HEK293 (cell line): ENCODE measurements at regions not wholly inside any gene's neighbourhood (a gene's known extent, or its start where the extent isn't known, plus 50 kb on each side); places are given as distances from the start of the nearest gene placed in this dataset.

ENCODE experiments used
- CTCF ChIA-PET: fragments of 350-600 bp; formaldehyde crosslinking; extraction: SDS; loops from one replicate; lab custom pipeline; 2021; ENCODE audit warnings: antibody characterized with exemption; lab: Yijun Ruan, JAX
- POLR2A ChIA-PET: fragments of 300-600 bp; formaldehyde crosslinking; extraction: SDS; loops from one replicate; lab custom pipeline; 2020; ENCODE audit warnings: antibody characterized with exemption, inconsistent platforms; lab: Yijun Ruan, JAX
- H3K27ac ChIP-seq: fragments of 200-500 bp; sonication (Bioruptor generic); 2 replicates; pipeline ENCODE4 v1.5.1; 2014; ENCODE audit warnings: low read depth, low read length, control low read depth, inconsistent platforms; ENCODE audit errors: extremely low read depth
- H3K36me3 ChIP-seq, 2 experiments: fragments of 200-500 bp in 1 of 2; sonication (Bioruptor generic) in 1 of 2; 1 replicate in 1 of 2; 2 replicates in 1 of 2; pipeline ENCODE4 v1.5.1; 2014 to 2017; ENCODE audit warnings: inconsistent platforms in 2 of 2, low read length in 2 of 2; ENCODE audit not compliant: control insufficient read depth in 2 of 2, insufficient read depth in 1 of 2
- H3K4me1 ChIP-seq: fragments of 200-500 bp; sonication (Bioruptor generic); 2 replicates; pipeline ENCODE4 v1.5.1; 2014; ENCODE audit warnings: mild to moderate bottlenecking, low read length, inconsistent platforms; ENCODE audit not compliant: control insufficient read depth, insufficient read depth
- H3K4me3 ChIP-seq: 2 replicates; pipeline ENCODE4 v1.5.1; 2011; ENCODE audit warnings: low read depth, mild to moderate bottlenecking, control low read depth, low read length, moderate library complexity
- H3K9me3 ChIP-seq: fragments of 200-500 bp; sonication (Bioruptor generic); 2 replicates; pipeline ENCODE4 v1.5.1; 2014; ENCODE audit warnings: low read depth, low read length, inconsistent platforms; ENCODE audit not compliant: control insufficient read depth, insufficient read depth
- CTCF ChIP-seq: fragments of 450-650 bp; formaldehyde crosslinking; IDR thresholded peaks from 2 replicates; pipeline ENCODE4 v1.5.1; 2016; ENCODE audit warnings: missing biosample characterization, missing genetic modification characterization
- HOXC10 ChIP-seq: sonication (generic); formaldehyde crosslinking; IDR thresholded peaks from 2 replicates; pipeline ENCODE4 v1.8.1; 2023; ENCODE audit warnings: mild to moderate bottlenecking, missing genetic modification reagents
- HOXD13 ChIP-seq: sonication (generic); formaldehyde crosslinking; IDR thresholded peaks from 2 replicates; pipeline ENCODE4 v1.8.0; 2022; ENCODE audit warnings: missing genetic modification reagents, borderline replicate concordance
- KLF8 ChIP-seq: fragments of 450-650 bp; formaldehyde crosslinking; IDR thresholded peaks from 2 replicates; pipeline ENCODE4 v1.5.1; 2016; ENCODE audit warnings: missing biosample characterization, missing genetic modification characterization
- MYNN ChIP-seq: fragments of 450-650 bp; formaldehyde crosslinking; IDR thresholded peaks from 2 replicates; pipeline ENCODE4 v1.5.1; 2016; ENCODE audit warnings: missing biosample characterization, missing genetic modification characterization, borderline replicate concordance
- SP2 ChIP-seq: fragments of 450-650 bp; formaldehyde crosslinking; IDR thresholded peaks from 2 replicates; pipeline ENCODE4 v1.5.1; 2016; ENCODE audit warnings: missing biosample characterization, missing genetic modification characterization
- TSHZ1 ChIP-seq: fragments of 450-650 bp; formaldehyde crosslinking; IDR thresholded peaks from 2 replicates; pipeline ENCODE4 v1.5.1; 2016; ENCODE audit warnings: missing biosample characterization, missing genetic modification characterization, borderline replicate concordance
- ZBTB48 ChIP-seq: fragments of 450-650 bp; formaldehyde crosslinking; IDR thresholded peaks from 2 replicates; pipeline ENCODE4 v1.5.1; 2016; ENCODE audit warnings: missing biosample characterization, missing genetic modification characterization
- ZBTB8A ChIP-seq: fragments of 450-650 bp; formaldehyde crosslinking; IDR thresholded peaks from 2 replicates; pipeline ENCODE4 v1.5.1; 2016; ENCODE audit warnings: missing biosample characterization, missing genetic modification characterization
- ZFP41 ChIP-seq: fragments of 450-650 bp; formaldehyde crosslinking; IDR thresholded peaks from 2 replicates; pipeline ENCODE4 v1.5.1; 2016; ENCODE audit warnings: missing biosample characterization, missing genetic modification characterization, borderline replicate concordance
- ZFP69B ChIP-seq: fragments of 450-650 bp; formaldehyde crosslinking; IDR thresholded peaks from 2 replicates; pipeline ENCODE4 v1.5.1; 2016; ENCODE audit warnings: missing biosample characterization, missing genetic modification characterization
- ZNF138 ChIP-seq: fragments of 450-650 bp; formaldehyde crosslinking; IDR thresholded peaks from 2 replicates; pipeline ENCODE4 v1.5.1; 2016; ENCODE audit warnings: missing biosample characterization, missing genetic modification characterization, borderline replicate concordance
- ZNF311 ChIP-seq: fragments of 450-650 bp; formaldehyde crosslinking; IDR thresholded peaks from 2 replicates; pipeline ENCODE4 v1.5.1; 2017; ENCODE audit warnings: missing biosample characterization, missing genetic modification characterization, borderline replicate concordance
- ZNF37A ChIP-seq: fragments of 450-650 bp; IDR thresholded peaks from 2 replicates; pipeline ENCODE4 v1.5.1; 2018; ENCODE audit warnings: missing biosample characterization, missing genetic modification characterization
- ZNF416 ChIP-seq: fragments of 450-650 bp; formaldehyde crosslinking; IDR thresholded peaks from 2 replicates; pipeline ENCODE4 v1.5.1; 2016; ENCODE audit warnings: missing biosample characterization, missing genetic modification characterization
- ZNF521 ChIP-seq: fragments of 450-650 bp; formaldehyde crosslinking; IDR thresholded peaks from 2 replicates; pipeline ENCODE4 v1.5.1; 2017; ENCODE audit warnings: missing biosample characterization, mild to moderate bottlenecking, missing genetic modification characterization
- ZNF530 ChIP-seq: fragments of 450-650 bp; formaldehyde crosslinking; IDR thresholded peaks from 2 replicates; pipeline ENCODE4 v1.5.1; 2016; ENCODE audit warnings: low read depth, missing biosample characterization, missing genetic modification characterization
- ZNF544 ChIP-seq: fragments of 450-650 bp; formaldehyde crosslinking; IDR thresholded peaks from 2 replicates; pipeline ENCODE4 v1.5.0; 2017; ENCODE audit warnings: missing biosample characterization, missing genetic modification characterization
- ZNF548 ChIP-seq: fragments of 450-650 bp; formaldehyde crosslinking; IDR thresholded peaks from 2 replicates; pipeline ENCODE4 v1.5.1; 2016; ENCODE audit warnings: missing biosample characterization, missing genetic modification characterization
- ZNF624 ChIP-seq: fragments of 450-650 bp; formaldehyde crosslinking; IDR thresholded peaks from 2 replicates; pipeline ENCODE4 v1.5.1; 2017; ENCODE audit warnings: missing biosample characterization, missing genetic modification characterization
- ZNF626 ChIP-seq: fragments of 450-650 bp; sonication (Bioruptor Pico); formaldehyde crosslinking; IDR thresholded peaks from 2 replicates; pipeline ENCODE4 v1.5.1; 2018; ENCODE audit warnings: missing biosample characterization, missing genetic modification characterization, inconsistent platforms
- ZNF645 ChIP-seq: fragments of 450-650 bp; formaldehyde crosslinking; IDR thresholded peaks from 2 replicates; pipeline ENCODE4; 2016; ENCODE audit warnings: missing biosample characterization, missing genetic modification characterization
- ZNF660 ChIP-seq: fragments of 450-650 bp; IDR thresholded peaks from 2 replicates; pipeline ENCODE4 v1.5.1; 2018; ENCODE audit warnings: missing biosample characterization, mild to moderate bottlenecking, missing genetic modification characterization
- ZNF670 ChIP-seq: fragments of 450-650 bp; formaldehyde crosslinking; IDR thresholded peaks from 2 replicates; pipeline ENCODE4 v1.5.1; 2016; ENCODE audit warnings: missing biosample characterization, missing genetic modification characterization, low read depth
- ZNF776 ChIP-seq: fragments of 450-650 bp; formaldehyde crosslinking; IDR thresholded peaks from 2 replicates; pipeline ENCODE4 v1.5.0; 2017; ENCODE audit warnings: missing biosample characterization, missing genetic modification characterization, borderline replicate concordance
- ZSCAN16 ChIP-seq: fragments of 450-650 bp; formaldehyde crosslinking; IDR thresholded peaks from 2 replicates; pipeline ENCODE4 v1.5.1; 2016; ENCODE audit warnings: missing biosample characterization, missing genetic modification characterization
- ZSCAN30 ChIP-seq: fragments of 450-650 bp; IDR thresholded peaks from 2 replicates; pipeline ENCODE4 v1.5.1; 2018; ENCODE audit warnings: missing biosample characterization, mild to moderate bottlenecking, missing genetic modification characterization, moderate library complexity

GRCh38 chr4:66204534-66205247 is 534.4 kb upstream of the EPHA5 start (continued):
- no peak for TF ChIP-seq TSHZ1
- TF ChIP-seq, all 188 proteins: peak for 0

GRCh38 chr4:66202870-66203269 is 532.6 kb upstream of the EPHA5 start:
- no peak for TF ChIP-seq SP2
- TF ChIP-seq ZSCAN16 (tag by site-specific recombination): no peak
- no peak for TF ChIP-seq HOXD13 (CRISPR knock-in tag)
- no peak for TF ChIP-seq ZNF776 (tag by site-specific recombination)
- TF ChIP-seq ZNF37A (tag by site-specific recombination): no peak
- no peak for TF ChIP-seq ZNF660 (tag by site-specific recombination)
- TF ChIP-seq HOXC10 (CRISPR knock-in tag): no peak
- TF ChIP-seq KLF8 (tag by site-specific recombination): no peak
- Histone ChIP-seq H3K9me3 (no peaks in the 10 kb centered on the region), H3K4me1 (no peaks in the 10 kb centered on the region), H3K36me3 (no peaks in the 10 kb centered on the region), H3K27ac (no peak overlapping the region), H3K4me3 (no peak overlapping the region)
- ChIA-PET CTCF (no interaction called here), POLR2A (no interaction called here)

- TF ChIP-seq ZNF626 (no peak), ZFP69B (tag by site-specific recombination) (no peak), ZNF311 (tag by site-specific recombination) (no peak), ZNF670 (no peak), ZNF544 (tag by site-specific recombination) (no peak), ZSCAN30 (no peak), ZNF548 (tag by site-specific recombination) (no peak), ZNF624 (tag by site-specific recombination) (no peak), ZNF530 (tag by site-specific recombination) (no peak), ZBTB8A (no peak), ZNF416 (tag by site-specific recombination) (no peak), ZBTB48 (no peak), MYNN (tag by site-specific recombination) (no peak), ZNF521 (no peak), ZFP41 (tag by site-specific recombination) (no peak), SP2 (no peak), ZNF645 (tag by site-specific recombination) (no peak), ZNF138 (tag by site-specific recombination) (no peak), CTCF (tag by site-specific recombination) (no peak)
- CTCF ChIA-PET: no interaction called here
- Histone ChIP-seq H3K4me3 (no peak overlapping the region), H3K27ac (no peak overlapping the region), H3K36me3 (no peaks in the 10 kb centered on the region), H3K9me3 (no peaks in the 10 kb centered on the region), H3K4me1 (no peaks in the 10 kb centered on the region)
- POLR2A ChIA-PET: no interaction called here
Observed at GRCh38 chr4:66197451-66197850, 527.2 kb upstream of the EPHA5 start.
